CD4-positive, alpha-beta T cell treated with Interleukin-4 for 1 hour (primary cell): ENCODE measurements at regions not wholly inside any gene's neighbourhood (a gene's known extent, or its start where the extent isn't known, plus 50 kb on each side); places are given as distances from the start of the nearest gene placed in this dataset.

Source experiments
- DNase-seq, 2 donors: peaks; one replicate each; pipeline ENCODE4 v3.0.0-alpha.2; 2020 to 2022

DNA sequence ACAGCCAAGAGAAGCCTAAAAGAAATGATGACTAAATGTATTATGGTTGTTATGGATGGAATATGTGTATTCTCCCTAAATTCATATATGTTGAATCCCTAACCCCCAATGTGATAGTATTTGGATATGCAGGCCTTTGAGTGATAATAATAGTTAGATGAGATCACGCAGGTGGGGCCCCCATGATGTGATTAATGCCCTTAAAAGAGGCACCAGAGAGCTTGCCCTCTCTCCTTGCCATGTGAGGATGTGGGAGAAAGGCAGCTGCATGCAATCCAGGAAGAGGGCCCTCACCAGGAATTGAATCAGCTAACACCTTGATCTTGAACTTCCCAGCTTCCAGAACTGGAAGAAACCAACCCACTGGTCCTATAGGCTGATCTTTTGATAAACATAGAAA lies 190.6 kb upstream of the TCF21 start:
- no peak for DNase-seq

DNA sequence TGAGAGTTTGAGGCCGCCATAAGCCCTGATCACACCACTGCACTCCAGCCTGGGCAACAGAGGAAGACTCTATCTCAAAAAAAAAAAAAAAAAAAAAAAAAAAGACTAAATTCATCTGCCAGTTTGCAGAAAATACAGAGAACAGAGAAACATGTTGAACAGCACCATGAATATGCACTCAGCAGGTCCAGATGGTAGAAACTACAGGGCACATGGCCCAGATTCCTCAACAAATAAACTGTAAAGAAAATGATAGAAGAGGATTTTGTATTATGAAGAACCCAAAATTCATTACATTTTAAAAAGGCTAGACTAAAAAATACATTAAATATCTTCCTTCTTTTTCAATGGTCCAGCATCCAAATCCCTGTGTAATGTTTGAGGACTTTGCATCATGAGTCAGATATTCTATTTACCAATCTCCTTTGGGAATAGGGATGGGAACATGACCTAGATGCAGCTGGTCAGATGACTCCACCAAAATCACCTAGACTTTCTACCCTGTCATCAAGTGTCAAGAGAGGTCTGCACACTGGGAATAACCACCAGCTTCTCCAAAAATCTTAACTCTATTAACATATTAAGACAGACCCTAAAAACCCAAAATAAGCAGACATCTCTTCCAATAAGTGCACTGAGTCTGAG lies 189.1 kb upstream of the TCF21 start:
- no peak for DNase-seq

DNA sequence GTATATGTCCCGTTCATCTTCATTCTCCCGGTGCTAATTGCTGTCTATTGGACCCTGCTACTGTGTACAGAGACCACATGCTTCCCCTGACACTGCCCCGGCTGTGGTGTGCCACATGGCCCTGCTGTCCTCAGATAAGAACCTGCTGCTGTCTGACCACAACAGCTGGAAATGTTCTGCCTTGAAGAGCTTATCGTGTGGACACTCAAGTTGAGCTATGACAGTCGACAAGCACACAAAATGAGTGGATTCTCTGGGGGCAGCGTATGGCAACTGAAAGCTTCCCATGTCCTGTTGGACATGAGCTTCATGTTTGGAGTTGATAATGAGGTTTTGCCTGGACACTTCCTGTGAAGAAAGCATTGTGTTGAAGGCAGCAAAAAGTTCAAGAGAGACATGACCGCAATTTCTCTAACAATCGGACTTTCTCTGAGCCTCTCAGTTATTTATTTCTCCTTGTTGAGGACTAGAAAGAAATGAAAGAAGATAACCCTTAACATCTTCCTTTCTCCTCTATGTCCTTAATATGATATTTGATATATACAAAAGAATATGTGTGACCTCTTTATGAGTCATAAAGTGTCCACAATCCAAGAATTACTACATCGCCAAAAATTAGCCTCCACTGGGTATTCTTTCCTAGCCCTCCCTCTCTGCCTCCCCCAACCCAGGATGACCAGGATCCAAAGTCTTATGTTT lies 187.1 kb upstream of the TCF21 start:
- DNase-seq, result no peak

DNA sequence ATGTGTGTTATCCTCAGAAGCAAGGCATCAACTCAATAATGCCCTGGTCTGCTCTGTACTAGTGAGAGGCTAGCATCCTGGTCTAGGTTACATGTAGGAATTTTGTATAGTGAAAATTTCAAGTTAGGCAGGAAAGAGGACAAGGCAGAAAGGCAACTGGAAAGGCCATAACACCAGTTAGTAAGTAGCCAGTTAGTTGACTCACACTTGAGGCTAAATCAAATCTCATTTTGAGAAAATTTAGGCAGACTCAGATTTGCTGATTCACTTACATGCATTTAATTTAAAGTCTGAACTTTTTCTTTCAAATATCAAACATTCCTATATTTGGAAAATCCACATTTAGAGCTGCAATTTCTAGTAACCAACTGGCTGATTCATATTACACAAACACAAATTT lies 184.5 kb upstream of the TCF21 start:
- no peak for DNase-seq

DNA sequence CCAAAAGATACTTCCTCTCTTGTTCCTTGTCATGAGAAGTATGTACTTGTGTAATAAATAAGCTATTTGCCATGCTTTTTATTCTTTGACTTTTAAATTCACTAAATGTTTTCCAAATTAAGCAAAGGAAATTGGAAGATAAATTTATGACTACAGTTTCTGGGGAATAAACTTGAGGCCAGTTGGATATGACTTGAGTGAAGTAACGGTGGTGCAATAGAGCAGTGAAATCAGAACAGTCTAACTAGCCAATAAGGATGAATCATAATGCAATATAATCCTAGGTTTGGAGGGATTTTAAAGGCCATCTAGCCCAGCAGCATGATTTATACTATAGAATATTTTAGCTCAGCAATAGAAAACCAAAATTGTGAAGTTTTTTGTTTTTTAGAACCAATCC lies 183.8 kb upstream of the TCF21 start:
- DNase-seq, result no peak

DNA sequence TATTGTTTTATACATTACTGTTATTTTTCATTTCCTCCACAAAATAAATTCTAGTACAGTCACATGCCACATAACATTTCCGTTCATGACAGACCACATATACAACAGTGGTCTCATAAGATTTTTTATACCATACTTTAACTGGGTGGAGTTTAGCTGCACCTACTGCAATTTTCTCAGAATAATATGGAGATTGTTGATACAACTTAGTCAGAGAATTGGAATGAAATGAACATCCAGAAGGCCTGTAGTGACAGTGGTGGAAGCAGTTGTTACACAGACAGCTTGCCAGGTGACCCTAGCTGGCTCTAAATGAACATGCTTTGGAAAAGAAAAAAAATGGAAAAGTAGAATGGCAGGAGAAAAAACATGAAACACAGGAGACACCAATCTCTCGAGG lies 183.2 kb upstream of the TCF21 start:
- DNase-seq, result no peak

DNA sequence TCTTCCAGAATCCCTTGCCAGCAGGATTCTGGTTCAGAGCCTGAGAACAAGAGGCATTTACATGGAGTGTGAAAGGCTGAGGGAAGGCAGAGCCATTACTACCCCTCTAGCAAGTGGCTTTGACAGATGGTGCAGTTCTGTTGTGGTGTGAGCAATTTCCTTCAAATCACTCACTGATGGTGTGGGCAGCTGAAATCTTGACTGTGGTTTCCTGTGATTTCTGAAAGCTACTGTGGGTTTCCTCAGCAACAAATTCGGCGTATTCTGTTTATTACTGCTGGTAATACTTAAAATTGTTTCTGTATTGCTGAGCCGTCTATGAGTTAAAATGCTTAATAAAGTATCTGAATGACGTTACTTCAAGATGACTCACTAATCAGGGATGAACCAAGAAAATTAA lies 181.5 kb upstream of the TCF21 start:
- peak in 1 of 2 donors; percentile 20 for DNase-seq

DNA sequence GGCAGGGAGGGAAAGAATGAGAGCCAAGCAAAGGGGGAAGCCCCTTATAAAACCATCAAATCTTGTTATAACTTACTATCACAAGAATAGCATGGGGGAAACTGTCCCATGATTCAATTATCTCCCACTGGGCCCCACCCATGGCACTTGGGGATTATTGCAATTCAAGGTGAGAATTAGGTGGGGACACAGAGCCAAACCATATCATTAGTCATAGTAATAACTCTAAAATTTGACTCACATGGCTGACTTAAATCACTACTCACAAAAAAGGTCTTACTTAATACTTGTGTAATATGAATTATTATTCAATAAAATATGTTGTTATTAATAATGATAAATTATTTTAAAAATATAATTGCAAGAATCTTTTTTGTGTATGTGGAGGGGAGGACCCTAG lies 178.1 kb upstream of the TCF21 start:
- DNase-seq, result no peak

DNA sequence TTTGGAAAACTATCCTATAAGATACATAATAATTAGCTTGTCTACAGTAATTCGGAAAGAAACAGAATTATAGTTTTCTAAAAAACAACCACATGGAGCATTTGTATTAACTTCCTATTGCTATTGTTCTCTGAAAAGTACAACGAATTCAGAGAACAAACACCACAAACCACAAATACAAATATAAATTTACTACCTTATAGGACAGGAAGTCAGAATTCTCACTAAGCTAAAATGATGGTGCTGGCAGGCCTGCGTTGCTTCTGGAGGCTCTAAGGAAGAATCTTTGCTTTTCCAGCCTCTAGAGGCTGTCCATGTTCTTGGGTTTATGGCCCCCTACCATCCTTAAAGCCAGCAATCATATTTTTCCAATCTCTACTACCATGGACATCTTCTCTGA lies 173.6 kb upstream of the TCF21 start:
- DNase-seq, result no peak

DNA sequence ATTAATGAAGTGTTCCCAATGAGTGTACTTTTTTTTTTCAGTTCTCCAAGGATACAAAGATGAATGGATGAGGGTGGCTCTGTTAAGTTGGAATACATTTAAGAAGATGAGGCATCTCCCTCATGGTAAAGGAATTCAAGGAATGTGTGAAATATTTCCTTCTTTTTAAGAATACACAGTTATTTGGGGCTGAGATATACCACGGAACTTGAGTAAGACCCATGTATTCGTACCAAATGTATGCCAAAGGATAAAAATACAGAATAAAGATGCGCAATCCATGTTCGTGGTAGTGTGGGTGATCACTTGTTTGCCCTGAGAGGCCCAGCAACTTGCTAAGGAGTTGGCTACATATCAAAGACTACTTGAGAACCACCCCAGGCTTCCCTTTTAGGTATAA lies 164.2 kb upstream of the TCF21 start:
- no peak for DNase-seq

DNA sequence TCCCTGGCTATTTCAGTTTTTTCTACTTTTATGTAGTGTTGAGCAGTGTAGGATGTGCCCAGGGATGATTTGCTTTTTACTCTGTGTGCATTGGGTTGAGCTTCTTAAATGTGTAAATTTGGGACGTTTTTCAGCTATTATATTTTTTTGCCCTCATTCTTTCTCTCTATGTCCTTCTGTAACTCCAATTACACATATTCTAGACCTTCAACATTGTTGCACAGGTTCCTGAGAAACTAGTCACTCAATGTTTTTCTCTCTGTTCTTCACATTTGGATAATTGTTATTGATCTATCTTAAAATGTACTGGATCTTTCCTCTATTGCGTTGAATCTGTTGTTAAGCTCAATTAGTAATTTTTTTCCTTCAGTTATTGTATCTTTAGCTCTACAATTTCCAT lies 162.7 kb upstream of the TCF21 start:
- no peak for DNase-seq

DNA sequence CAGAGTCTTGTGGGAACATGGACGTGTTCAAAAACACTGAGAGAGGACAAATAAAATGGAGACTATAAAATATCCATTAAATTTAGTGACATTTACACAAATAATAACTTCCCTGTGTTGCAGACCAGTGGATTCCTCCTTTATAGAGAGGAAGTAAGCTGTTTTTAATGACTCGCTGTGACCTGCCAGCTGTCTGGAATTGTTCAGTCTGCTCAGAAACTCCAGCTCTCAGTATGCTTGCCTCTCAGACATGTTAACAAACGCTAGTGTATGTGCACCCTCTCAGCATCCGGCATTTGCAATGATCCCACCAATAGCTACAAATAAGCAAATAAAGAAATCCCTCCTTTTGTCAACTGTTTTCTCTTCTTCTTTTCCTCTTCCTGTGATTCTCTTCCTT lies 158.0 kb upstream of the TCF21 start:
- no peak for DNase-seq

DNA sequence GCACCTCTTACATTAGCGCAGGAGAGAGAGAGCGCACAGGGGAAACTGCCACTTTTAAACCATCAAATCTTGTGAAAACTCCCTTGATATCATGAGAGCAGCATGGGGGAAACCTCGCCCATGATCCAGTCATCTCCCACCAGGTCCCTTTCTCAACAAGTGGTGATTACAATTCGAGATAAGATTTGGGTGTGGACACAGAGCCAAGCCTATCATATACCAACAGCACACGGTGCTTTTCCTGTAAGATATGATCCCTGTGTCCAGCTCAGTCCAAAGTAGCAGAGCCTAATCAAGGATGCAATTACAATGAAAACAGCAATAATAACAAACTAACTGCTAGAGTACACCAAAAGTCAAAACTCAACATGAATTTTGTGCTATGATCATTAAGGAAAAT lies 148.7 kb upstream of the TCF21 start:
- DNase-seq, result no peak

DNA sequence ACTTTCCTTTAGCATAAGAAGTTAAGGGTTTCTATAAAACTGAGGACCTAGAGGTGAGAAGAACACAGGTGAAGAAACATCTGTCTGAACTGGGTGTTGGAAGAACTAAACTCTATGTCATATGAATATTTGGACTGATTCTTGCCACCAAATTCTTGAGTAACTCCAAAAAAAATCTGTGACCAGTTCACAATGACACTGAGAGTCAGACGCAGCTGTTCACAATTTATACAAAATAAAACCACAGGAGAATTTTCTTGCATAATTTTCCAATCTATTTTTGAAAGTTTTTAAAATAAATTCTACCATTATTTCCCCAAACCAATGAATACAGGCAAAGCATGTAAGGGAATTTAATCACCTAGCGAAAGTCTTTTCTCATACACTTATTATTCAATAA lies 148.1 kb upstream of the TCF21 start:
- DNase-seq, result no peak

DNA sequence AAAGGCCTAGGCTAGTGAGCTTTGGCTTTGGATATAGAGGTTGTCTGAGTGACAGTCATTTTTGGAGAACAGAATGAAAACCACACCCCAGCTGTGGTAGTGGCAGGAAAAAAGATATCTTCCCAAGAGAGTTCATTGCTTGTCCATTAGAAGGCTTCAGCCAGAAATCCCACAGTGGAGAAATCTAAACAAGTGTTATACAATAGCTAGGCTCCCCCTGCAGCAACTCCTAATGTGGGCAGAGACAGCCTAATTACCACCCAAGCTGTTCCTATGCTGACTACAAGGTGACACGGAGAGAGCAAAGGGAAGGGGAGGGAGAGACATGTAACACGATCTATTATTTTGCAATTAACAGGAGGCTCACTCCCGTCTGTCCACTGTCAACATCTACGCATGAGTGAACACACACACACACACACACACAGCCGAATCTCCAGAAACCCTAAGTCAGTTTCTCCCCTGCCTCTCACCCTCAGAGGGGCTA lies 147.5 kb upstream of the TCF21 start:
- no peak for DNase-seq

DNA sequence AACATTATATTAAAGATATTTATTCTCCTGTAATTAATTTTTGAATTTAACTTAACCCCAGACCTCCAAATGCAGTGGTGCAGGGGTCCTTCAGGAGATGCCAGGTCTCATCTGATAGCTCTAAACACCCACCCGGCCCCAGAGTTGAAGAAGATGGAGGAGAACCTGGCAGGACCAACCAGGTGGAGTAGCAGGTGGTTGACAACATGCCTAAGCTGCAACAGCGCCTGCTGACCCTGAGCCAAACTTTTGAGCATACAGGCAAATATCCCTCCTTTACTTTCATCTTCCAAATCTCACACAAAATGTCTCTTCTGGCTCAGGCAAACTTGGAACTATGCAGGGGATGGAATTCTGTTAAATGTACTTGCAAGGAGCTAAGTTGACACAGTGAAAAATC lies 145.3 kb upstream of the TCF21 start:
- no peak for DNase-seq

DNA sequence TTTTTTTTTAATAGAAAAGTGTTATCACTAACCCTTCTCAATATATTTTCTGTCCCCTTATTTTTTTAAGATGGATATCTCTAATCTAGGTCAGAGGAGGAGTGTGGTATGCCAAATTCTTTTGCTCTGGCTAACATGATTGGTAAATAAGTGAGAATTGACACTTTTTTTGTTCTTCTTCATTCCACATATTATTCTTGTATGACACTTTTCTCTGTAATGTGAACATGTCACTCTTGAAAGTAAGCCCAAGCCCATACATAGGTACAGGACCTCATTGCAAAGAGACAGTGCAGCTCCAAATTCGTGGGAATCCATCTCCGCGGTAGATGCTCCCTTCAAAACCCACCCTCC lies 142.5 kb upstream of the TCF21 start:
- DNase-seq, result no peak

DNA sequence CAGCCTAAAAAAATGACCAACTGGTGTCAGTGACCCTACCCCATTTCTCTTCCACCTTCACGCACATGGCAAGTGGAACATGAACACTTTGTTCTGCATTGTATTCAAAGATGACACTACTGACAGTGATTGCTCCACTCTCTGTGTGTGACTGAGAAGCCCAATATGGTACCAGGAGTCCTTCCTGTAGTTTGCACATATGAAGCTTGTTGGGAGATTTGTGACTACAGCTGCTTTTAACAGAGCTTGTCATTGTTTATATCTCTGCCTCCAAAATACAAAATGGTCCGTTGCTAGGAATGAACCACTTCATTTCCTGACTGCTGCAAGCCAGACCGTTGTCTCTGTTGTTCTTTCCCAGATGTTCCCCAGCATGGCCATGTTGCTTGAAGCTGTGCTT lies 140.3 kb upstream of the TCF21 start:
- no peak for DNase-seq

DNA sequence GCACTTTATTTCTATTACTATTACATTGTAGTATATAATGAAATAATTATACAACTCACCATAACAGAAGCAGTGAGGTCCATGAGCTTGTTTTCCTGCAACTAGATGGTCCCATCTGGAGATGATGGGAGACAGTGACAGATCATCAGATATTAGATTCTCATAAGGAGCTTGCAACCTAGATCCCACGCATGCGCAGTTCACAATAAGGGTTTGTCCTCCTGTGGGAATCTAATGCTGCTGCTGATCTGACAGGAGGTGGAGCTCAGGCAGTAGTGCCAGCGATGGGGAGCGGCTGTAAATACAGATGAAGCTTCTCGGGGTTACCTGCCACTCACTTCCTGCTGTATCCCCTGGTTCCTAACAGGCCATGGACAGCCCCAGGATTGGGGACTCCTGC lies 139.5 kb upstream of the TCF21 start:
- DNase-seq, result no peak

DNA sequence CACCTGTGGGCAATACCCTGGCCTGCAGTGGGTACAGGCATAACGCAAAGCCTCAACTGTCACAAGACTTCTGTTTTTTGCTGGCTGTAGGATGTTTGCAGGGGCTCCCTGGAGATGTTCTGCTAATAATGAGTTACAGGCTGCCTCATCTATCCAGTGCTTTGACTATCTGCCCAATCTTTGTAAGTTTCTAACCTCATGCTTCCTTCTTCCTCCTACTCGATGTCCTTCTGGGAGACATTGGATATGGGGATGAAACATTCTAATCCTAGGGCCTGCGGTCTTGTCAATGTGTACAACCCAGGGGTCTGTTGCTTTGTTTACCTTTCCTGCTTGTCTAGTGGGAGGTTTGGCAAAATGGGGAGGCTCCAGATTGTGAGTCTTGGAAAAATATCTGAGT lies 136.8 kb upstream of the TCF21 start:
- DNase-seq, result no peak

DNA sequence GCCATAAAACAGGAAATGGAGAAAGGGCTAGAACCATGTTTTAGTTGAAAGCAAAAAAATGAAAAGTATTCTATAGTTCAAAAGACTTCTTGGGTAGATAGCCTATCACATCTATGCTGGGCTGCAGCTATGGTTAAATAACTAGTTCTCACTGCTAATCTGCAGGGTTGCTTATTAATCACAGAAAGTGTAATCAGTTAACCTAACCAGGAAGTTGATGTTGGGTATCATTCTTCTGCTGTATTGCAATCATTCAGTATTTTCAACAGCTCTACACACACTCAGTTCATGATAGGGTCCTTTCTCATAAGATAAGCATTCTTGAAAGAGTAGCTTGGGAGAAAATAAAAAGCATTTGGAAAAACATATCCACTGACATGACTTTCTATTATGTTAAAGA lies 135.2 kb upstream of the TCF21 start:
- DNase-seq, result no peak

DNA sequence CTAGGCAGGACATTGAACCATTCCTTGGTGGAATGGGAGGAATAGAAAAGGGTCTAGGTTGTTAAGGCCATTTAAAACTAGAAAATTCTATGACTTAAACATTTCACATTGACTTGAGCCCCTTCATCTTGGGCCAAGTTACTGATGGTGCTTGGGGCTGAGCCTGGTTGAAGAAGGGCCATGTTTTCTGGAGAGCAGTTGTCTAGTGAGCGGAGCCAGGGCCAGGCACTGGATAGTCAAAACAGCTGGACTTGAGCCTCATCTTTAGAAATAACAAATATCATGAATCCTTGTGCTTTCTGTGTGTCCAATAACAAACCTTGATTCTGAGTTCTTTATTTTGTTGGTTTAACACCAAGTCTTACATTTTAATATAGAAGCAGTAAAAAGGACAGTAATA lies 134.6 kb upstream of the TCF21 start:
- DNase-seq, result no peak

DNA sequence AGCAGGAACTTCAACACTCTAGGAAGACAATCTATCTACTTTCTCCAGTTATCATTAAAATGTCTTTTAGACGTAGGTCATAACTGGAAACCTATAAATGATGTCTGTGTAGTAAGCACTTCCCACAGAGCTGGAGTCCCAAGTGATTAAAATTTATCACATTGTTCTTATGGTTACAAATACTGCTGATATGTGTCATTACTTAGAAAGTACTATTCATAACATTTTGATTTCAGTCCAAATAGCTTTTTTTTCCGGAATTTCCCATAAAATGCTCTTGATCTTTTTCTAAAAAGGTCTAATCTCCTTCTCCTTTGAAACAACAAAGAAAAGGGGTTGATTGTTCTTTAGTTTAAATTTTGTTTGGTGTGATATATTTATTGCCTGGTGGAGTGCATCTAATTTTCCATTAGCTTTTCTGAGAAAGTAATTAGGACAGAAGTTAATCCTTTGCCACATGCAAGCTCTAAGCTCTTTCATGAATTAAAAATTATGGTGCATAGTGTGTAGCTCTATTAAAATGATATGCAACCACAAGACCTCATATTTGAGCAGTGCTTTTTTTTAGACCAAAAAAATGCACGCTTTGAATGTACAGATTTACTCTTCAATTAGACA lies 132.7 kb upstream of the TCF21 start:
- no peak for DNase-seq

DNA sequence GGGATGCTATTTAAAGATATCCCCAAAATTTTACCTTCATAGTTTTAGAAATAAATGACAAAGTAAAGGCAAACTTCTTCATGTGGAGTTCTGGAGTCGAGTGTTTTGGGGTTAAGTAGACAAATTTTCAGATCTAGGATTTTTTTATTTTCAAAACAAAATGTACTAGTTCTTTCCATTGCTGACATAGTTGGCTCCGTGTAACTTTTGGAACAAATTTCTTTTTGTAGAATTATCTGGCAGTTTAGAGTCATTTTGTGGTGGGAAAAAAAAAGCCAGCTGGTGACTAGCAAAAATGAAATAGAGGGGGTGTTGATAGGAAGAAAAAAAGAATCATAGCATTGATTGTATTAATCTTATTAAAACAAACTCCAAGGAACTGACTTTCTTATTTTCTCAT lies 131.6 kb upstream of the TCF21 start:
- no peak for DNase-seq
